HEK293 (cell line): ENCODE measurements at regions not wholly inside any gene's neighbourhood (a gene's known extent, or its start where the extent isn't known, plus 50 kb on each side); places are given as distances from the start of the nearest gene placed in this dataset.

ENCODE experiments used
- CTCF ChIA-PET: fragments of 350-600 bp; formaldehyde crosslinking; extraction: SDS; loops from one replicate; lab custom pipeline; 2021; ENCODE audit warnings: antibody characterized with exemption; lab: Yijun Ruan, JAX
- POLR2A ChIA-PET: fragments of 300-600 bp; formaldehyde crosslinking; extraction: SDS; loops from one replicate; lab custom pipeline; 2020; ENCODE audit warnings: antibody characterized with exemption, inconsistent platforms; lab: Yijun Ruan, JAX
- H3K27ac ChIP-seq: fragments of 200-500 bp; sonication (Bioruptor generic); 2 replicates; pipeline ENCODE4 v1.5.1; 2014; ENCODE audit warnings: low read depth, low read length, control low read depth, inconsistent platforms; ENCODE audit errors: extremely low read depth
- H3K36me3 ChIP-seq, 2 experiments: fragments of 200-500 bp in 1 of 2; sonication (Bioruptor generic) in 1 of 2; 1 replicate in 1 of 2; 2 replicates in 1 of 2; pipeline ENCODE4 v1.5.1; 2014 to 2017; ENCODE audit warnings: inconsistent platforms in 2 of 2, low read length in 2 of 2; ENCODE audit not compliant: control insufficient read depth in 2 of 2, insufficient read depth in 1 of 2
- H3K4me1 ChIP-seq: fragments of 200-500 bp; sonication (Bioruptor generic); 2 replicates; pipeline ENCODE4 v1.5.1; 2014; ENCODE audit warnings: mild to moderate bottlenecking, low read length, inconsistent platforms; ENCODE audit not compliant: control insufficient read depth, insufficient read depth
- H3K4me3 ChIP-seq: 2 replicates; pipeline ENCODE4 v1.5.1; 2011; ENCODE audit warnings: low read depth, mild to moderate bottlenecking, control low read depth, low read length, moderate library complexity
- H3K9me3 ChIP-seq: fragments of 200-500 bp; sonication (Bioruptor generic); 2 replicates; pipeline ENCODE4 v1.5.1; 2014; ENCODE audit warnings: low read depth, low read length, inconsistent platforms; ENCODE audit not compliant: control insufficient read depth, insufficient read depth
- GLI2 ChIP-seq: fragments of 450-650 bp; formaldehyde crosslinking; IDR thresholded peaks from 2 replicates; pipeline ENCODE4; 2017; ENCODE audit warnings: missing biosample characterization, missing genetic modification characterization, low read depth, borderline replicate concordance
- SP7 ChIP-seq: fragments of 450-650 bp; formaldehyde crosslinking; IDR thresholded peaks from 2 replicates; pipeline ENCODE4 v1.5.1; 2016; ENCODE audit warnings: missing biosample characterization, missing genetic modification characterization
- YY1 ChIP-seq: fragments of 450-650 bp; formaldehyde crosslinking; IDR thresholded peaks from 2 replicates; pipeline ENCODE4 v1.5.1; 2018; ENCODE audit warnings: missing biosample characterization, missing genetic modification characterization
- ZBTB21 ChIP-seq: fragments of 450-650 bp; formaldehyde crosslinking; IDR thresholded peaks from 2 replicates; pipeline ENCODE4 v1.5.1; 2017; ENCODE audit warnings: missing biosample characterization, missing genetic modification characterization
- ZNF138 ChIP-seq: fragments of 450-650 bp; formaldehyde crosslinking; IDR thresholded peaks from 2 replicates; pipeline ENCODE4 v1.5.1; 2016; ENCODE audit warnings: missing biosample characterization, missing genetic modification characterization, borderline replicate concordance
- ZNF169 ChIP-seq: fragments of 450-650 bp; formaldehyde crosslinking; IDR thresholded peaks from 2 replicates; pipeline ENCODE4 v1.5.1; 2016; ENCODE audit warnings: missing biosample characterization, missing genetic modification characterization
- ZNF19 ChIP-seq: fragments of 450-650 bp; formaldehyde crosslinking; IDR thresholded peaks from 2 replicates; pipeline ENCODE4; 2016; ENCODE audit warnings: missing biosample characterization, missing genetic modification characterization, low read depth
- ZNF266 ChIP-seq: fragments of 450-650 bp; formaldehyde crosslinking; IDR thresholded peaks from 2 replicates; pipeline ENCODE4 v1.5.1; 2016; ENCODE audit warnings: missing biosample characterization, missing genetic modification characterization, low read depth
- ZNF350 ChIP-seq: fragments of 450-650 bp; formaldehyde crosslinking; IDR thresholded peaks from 2 replicates; pipeline ENCODE4 v1.5.0; 2017; ENCODE audit warnings: missing biosample characterization, mild to moderate bottlenecking, missing genetic modification characterization
- ZNF416 ChIP-seq: fragments of 450-650 bp; formaldehyde crosslinking; IDR thresholded peaks from 2 replicates; pipeline ENCODE4 v1.5.1; 2016; ENCODE audit warnings: missing biosample characterization, missing genetic modification characterization
- ZNF449 ChIP-seq: fragments of 450-650 bp; formaldehyde crosslinking; IDR thresholded peaks from 2 replicates; pipeline ENCODE4 v1.5.1; 2017; ENCODE audit warnings: missing biosample characterization, mild to moderate bottlenecking, missing genetic modification characterization, moderate library complexity
- ZNF514 ChIP-seq: fragments of 450-650 bp; formaldehyde crosslinking; IDR thresholded peaks from 2 replicates; pipeline ENCODE4 v1.5.1; 2016; ENCODE audit warnings: missing biosample characterization, missing genetic modification characterization
- ZNF585B ChIP-seq: fragments of 450-650 bp; formaldehyde crosslinking; IDR thresholded peaks from 2 replicates; pipeline ENCODE4 v1.5.1; 2016; ENCODE audit warnings: missing biosample characterization, missing genetic modification characterization
- ZNF624 ChIP-seq: fragments of 450-650 bp; formaldehyde crosslinking; IDR thresholded peaks from 2 replicates; pipeline ENCODE4 v1.5.1; 2017; ENCODE audit warnings: missing biosample characterization, missing genetic modification characterization
- ZNF645 ChIP-seq: fragments of 450-650 bp; formaldehyde crosslinking; IDR thresholded peaks from 2 replicates; pipeline ENCODE4; 2016; ENCODE audit warnings: missing biosample characterization, missing genetic modification characterization
- ZNF654 ChIP-seq: fragments of 450-650 bp; formaldehyde crosslinking; IDR thresholded peaks from 2 replicates; pipeline ENCODE4 v1.5.1; 2016; ENCODE audit warnings: low read depth, missing biosample characterization, missing genetic modification characterization
- ZNF660 ChIP-seq: fragments of 450-650 bp; IDR thresholded peaks from 2 replicates; pipeline ENCODE4 v1.5.1; 2018; ENCODE audit warnings: missing biosample characterization, mild to moderate bottlenecking, missing genetic modification characterization
- ZNF677 ChIP-seq: fragments of 450-650 bp; IDR thresholded peaks from 2 replicates; pipeline ENCODE4 v1.5.0; 2018; ENCODE audit warnings: missing biosample characterization, mild to moderate bottlenecking, missing genetic modification characterization, moderate library complexity
- ZNF768 ChIP-seq: fragments of 450-650 bp; formaldehyde crosslinking; IDR thresholded peaks from 2 replicates; pipeline ENCODE4 v1.5.1; 2018; ENCODE audit warnings: missing biosample characterization, mild to moderate bottlenecking, missing genetic modification characterization
- TF ChIP-seq, protein P1 (sequence below): fragments of 450-650 bp; formaldehyde crosslinking; IDR thresholded peaks from 2 replicates; pipeline ENCODE4 v1.5.1; 2017; ENCODE audit warnings: missing biosample characterization, missing genetic modification characterization
- TF ChIP-seq, protein P2 (sequence below): fragments of 450-650 bp; formaldehyde crosslinking; IDR thresholded peaks from 2 replicates; pipeline ENCODE4 v1.5.1; 2016; ENCODE audit warnings: missing biosample characterization, missing genetic modification characterization, borderline replicate concordance
- TF ChIP-seq, protein P3 (sequence below): fragments of 450-650 bp; formaldehyde crosslinking; IDR thresholded peaks from 2 replicates; pipeline ENCODE4 v1.5.1; 2016; ENCODE audit warnings: missing biosample characterization, missing genetic modification characterization

- Histone ChIP-seq H3K36me3 (no peaks in the 10 kb centered on the region), H3K27ac (no peak overlapping the region), H3K4me1 (no peaks in the 10 kb centered on the region), H3K4me3 (no peak overlapping the region), H3K9me3 (no peaks in the 10 kb centered on the region)
- POLR2A ChIA-PET, result no interaction called here
- no peak for TF ChIP-seq ZNF677 (tag by site-specific recombination)
- TF ChIP-seq ZNF449 (tag by site-specific recombination), result peak; percentile 68; the same call in 1 of the 2 replicates
- TF ChIP-seq ZNF768, result no peak
- CTCF ChIA-PET, result interaction anchor here (0.6 kb wide), 1 partner anchor 864 kb away, joined by 3 read pairs; no protein-coding TSS in a partner anchor
Measured at GRCh38 chr1:87263785-87264184, 64.9 kb upstream of the LMO4 start.

GRCh38 chr1:87264976-87265375 lies 63.7 kb upstream of the LMO4 start:
- TF ChIP-seq ZNF645 (tag by site-specific recombination), result no peak
- TF ChIP-seq ZNF19 (tag by site-specific recombination), result no peak
- no peak for TF ChIP-seq SP7 (tag by site-specific recombination)
- TF ChIP-seq, protein P1, sequence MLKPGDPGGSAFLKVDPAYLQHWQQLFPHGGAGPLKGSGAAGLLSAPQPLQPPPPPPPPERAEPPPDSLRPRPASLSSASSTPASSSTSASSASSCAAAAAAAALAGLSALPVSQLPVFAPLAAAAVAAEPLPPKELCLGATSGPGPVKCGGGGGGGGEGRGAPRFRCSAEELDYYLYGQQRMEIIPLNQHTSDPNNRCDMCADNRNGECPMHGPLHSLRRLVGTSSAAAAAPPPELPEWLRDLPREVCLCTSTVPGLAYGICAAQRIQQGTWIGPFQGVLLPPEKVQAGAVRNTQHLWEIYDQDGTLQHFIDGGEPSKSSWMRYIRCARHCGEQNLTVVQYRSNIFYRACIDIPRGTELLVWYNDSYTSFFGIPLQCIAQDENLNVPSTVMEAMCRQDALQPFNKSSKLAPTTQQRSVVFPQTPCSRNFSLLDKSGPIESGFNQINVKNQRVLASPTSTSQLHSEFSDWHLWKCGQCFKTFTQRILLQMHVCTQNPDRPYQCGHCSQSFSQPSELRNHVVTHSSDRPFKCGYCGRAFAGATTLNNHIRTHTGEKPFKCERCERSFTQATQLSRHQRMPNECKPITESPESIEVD, result no peak
- no peak for TF ChIP-seq ZBTB21 (tag by site-specific recombination)
- TF ChIP-seq ZNF624, result no peak
- TF ChIP-seq ZNF660 (tag by site-specific recombination), result no peak
- no peak for TF ChIP-seq ZNF654 (tag by site-specific recombination)
- no peak for TF ChIP-seq YY1 (tag by site-specific recombination)
- TF ChIP-seq ZNF514, result no peak
- TF ChIP-seq, all 188 proteins: peak for 0
- H3K36me3 ChIP-seq, result no peaks in the 10 kb centered on the region
- no peak overlapping the region for H3K27ac ChIP-seq
- no peak overlapping the region for H3K4me3 ChIP-seq
- ChIA-PET CTCF (no interaction called here), POLR2A (no interaction called here)
- no peaks in the 10 kb centered on the region for H3K9me3 ChIP-seq
- H3K4me1 ChIP-seq, result no peaks in the 10 kb centered on the region

DNA sequence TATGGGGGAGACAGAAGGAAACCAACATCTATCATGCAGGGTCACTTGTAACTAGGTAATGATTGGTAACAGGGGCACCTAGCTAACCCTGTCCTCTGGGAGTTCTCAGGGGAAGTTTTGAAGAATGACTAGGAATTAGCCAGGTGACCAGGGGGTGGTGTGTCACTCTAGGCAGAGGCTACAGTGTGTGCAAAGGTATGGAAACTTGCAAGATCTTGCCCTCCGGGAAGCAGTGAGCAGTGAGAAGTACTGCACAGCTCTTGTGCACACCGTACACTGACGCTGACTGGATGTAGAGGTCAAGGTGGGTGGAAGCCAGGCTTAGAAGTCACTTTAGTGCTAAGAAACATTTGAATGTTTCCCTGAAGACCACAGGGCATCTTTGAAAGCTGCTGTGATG lies 62.9 kb upstream of the LMO4 start:
- no peaks in the 10 kb centered on the region for H3K9me3 ChIP-seq
- no peaks in the 10 kb centered on the region for H3K36me3 ChIP-seq
- H3K4me3 ChIP-seq, result no peak overlapping the region
- CTCF ChIA-PET, result no interaction called here
- H3K4me1 ChIP-seq, result no peaks in the 10 kb centered on the region
- POLR2A ChIA-PET, result no interaction called here
- H3K27ac ChIP-seq, result no peak overlapping the region
- TF ChIP-seq ZNF138 (tag by site-specific recombination) (no peak), ZNF416 (tag by site-specific recombination) (no peak), GLI2 (no peak), ZNF169 (no peak), ZNF585B (tag by site-specific recombination) (no peak), ZNF350 (tag by site-specific recombination) (no peak), ZNF266 (tag by site-specific recombination) (no peak), ZNF449 (tag by site-specific recombination) (no peak)
- TF ChIP-seq, protein P2, sequence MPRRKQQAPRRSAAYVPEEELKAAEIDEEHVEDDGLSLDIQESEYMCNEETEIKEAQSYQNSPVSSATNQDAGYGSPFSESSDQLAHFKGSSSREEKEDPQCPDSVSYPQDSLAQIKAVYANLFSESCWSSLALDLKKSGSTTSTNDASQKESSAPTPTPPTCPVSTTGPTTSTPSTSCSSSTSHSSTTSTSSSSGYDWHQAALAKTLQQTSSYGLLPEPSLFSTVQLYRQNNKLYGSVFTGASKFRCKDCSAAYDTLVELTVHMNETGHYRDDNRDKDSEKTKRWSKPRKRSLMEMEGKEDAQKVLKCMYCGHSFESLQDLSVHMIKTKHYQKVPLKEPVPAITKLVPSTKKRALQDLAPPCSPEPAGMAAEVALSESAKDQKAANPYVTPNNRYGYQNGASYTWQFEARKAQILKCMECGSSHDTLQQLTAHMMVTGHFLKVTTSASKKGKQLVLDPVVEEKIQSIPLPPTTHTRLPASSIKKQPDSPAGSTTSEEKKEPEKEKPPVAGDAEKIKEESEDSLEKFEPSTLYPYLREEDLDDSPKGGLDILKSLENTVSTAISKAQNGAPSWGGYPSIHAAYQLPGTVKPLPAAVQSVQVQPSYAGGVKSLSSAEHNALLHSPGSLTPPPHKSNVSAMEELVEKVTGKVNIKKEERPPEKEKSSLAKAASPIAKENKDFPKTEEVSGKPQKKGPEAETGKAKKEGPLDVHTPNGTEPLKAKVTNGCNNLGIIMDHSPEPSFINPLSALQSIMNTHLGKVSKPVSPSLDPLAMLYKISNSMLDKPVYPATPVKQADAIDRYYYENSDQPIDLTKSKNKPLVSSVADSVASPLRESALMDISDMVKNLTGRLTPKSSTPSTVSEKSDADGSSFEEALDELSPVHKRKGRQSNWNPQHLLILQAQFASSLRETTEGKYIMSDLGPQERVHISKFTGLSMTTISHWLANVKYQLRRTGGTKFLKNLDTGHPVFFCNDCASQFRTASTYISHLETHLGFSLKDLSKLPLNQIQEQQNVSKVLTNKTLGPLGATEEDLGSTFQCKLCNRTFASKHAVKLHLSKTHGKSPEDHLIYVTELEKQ (tag by site-specific recombination), result no peak
- TF ChIP-seq, protein P3, sequence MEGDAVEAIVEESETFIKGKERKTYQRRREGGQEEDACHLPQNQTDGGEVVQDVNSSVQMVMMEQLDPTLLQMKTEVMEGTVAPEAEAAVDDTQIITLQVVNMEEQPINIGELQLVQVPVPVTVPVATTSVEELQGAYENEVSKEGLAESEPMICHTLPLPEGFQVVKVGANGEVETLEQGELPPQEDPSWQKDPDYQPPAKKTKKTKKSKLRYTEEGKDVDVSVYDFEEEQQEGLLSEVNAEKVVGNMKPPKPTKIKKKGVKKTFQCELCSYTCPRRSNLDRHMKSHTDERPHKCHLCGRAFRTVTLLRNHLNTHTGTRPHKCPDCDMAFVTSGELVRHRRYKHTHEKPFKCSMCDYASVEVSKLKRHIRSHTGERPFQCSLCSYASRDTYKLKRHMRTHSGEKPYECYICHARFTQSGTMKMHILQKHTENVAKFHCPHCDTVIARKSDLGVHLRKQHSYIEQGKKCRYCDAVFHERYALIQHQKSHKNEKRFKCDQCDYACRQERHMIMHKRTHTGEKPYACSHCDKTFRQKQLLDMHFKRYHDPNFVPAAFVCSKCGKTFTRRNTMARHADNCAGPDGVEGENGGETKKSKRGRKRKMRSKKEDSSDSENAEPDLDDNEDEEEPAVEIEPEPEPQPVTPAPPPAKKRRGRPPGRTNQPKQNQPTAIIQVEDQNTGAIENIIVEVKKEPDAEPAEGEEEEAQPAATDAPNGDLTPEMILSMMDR (tag by site-specific recombination), result no peak
